Epidermal melanocyte (primary cell): ENCODE measurements at regions not wholly inside any gene's neighbourhood (a gene's known extent, or its start where the extent isn't known, plus 50 kb on each side); places are given as distances from the start of the nearest gene placed in this dataset.

Source experiments
- DNase-seq: peaks from one replicate; pipeline ENCODE4 v3.0.0; 2011; ENCODE audit warnings: low spot score; ENCODE audit not compliant: insufficient read length

DNA sequence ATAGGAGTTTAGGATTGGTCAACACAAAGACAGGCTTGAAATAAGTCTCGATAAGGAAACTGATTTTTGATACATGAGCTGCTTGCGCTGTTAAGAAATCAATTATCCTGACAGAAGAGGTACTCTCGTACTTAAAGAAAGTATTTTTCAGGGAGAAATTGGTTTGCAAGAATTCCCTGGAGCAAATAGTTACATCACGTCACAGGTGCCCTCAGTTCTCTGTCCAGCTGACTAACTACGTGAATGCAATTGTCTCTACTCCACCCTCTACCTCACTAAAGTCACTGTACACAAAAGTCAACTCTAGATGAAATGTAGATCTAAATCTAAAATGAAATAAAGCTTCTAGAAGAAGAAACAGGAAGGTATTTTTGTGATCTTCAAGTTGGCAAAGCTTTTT, 130.6 kb upstream of the KCNJ16 start:
- DNase-seq, result no peak

DNA sequence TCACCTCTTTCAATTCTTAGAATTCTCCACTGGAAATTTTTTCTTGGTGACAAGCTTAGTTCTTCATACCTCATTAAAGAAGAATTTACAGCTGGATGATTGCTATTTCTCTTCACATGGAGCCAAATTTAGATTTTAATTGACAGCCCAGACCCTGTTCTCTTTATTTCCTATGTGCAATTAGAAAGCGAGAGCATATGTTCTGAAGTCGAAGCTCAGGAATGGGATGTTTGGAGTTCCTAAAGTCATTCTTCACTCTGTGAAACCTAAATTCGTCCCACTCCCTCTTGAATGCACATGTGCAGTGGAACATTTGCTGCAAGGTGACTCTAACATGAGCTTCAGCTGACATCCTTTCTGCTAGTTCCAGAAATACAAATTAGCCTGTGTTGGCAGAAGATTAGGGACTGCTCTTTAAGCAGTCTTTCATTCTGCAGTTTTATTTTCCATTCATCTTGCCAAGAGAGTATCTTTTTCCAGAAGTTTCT, 129.3 kb upstream of the KCNJ16 start:
- no peak for DNase-seq

DNA sequence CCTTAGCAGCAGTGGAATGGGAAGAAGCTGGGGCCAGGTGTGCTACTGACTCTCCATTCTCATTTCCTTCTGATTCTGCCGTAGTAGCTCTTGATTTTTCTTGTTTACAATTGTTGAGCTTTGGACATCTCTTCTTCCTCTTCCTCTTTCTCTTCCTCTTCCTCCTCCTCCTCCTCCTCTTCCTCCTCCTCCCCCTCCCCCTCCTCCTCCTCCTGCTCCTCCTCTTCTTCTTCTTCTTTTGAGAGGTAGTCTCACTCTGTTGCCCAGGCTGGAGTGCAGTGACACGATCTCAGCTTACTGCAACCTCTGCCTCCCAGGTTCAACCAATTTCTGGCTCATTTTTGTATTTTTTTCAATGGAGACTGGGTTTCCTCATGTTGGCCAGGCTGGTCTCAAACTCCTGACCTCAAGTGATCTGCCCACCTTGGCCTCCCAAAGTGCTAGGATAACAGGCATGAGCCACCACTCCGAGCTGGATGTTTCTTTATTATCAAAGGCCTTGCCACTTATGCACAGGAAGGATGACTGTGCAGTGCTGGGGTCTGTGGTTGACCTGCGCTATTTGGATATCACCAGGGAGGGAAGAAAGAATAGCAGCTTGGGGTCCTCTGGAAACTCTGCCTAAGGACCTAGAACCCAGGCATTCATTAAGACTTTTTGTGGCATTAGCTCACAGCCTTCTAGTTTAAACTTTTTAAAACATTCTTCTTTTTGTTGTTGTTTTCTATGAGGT, 127.8 kb upstream of the KCNJ16 start:
- DNase-seq, result no peak

DNA sequence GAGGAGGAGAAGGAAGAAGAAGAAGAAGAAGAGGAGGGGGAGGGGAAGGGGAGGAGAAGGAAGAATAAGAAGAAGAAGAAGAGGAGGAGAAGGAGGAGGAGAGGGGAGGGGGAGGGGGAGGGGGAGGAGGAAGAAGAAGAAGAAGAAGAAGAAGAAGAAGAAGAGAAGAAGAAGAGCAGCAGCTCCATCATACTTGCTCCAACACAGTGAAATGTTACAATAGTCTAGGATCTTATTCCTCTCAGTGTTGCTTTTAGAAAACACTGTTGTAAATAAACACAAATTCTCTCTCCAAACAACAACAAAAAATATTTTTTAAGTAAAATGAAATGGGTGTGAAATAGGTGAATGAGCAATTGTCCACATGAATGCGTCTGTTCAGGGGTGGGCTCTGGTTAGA, 126.6 kb upstream of the KCNJ16 start:
- DNase-seq, result no peak

- no peak for DNase-seq
These were observed 125.5 kb upstream of the KCNJ16 start for GRCh38 chr17:69949496-69949895.

GRCh38 chr17:69949973-69950695, 124.9 kb upstream of the KCNJ16 start:
- no peak for DNase-seq

GRCh38 chr17:69950701-69951418, 124.2 kb upstream of the KCNJ16 start:
- no peak for DNase-seq

DNA sequence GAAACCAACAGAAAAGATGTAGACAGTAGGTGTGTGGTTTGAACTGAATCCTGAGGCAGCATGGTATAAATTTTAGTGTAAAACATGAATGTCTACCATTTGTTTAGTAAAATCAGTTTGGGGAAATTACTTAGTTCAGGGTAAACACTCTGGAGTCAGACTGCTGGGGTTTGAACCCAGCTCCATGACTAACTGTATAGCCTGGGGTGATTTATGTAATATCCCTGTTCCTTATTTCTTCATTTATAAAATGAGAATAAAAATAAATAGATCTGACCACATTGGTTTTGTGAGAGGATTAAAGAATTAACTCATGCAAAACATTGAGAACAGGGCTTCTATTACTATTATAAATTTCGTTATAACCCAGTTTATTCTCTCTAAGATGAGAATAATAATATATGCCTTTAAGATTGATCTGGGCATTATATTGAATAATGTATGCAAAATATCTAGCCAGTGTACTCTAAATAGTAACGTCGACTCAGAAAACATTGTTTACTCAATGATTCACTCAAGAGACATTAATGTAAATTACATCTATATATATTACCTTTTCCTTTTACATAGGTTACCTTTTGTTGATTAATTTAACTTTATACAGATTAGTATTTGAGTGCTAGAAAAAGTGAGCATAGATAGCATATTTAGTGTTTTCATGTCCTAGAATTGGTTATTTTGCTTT, 120.6 kb upstream of the KCNJ16 start:
- no peak for DNase-seq

GRCh38 chr17:69958063-69958462, 117.0 kb upstream of the KCNJ16 start:
- DNase-seq, result no peak

GRCh38 chr17:69959283-69959682, 115.7 kb upstream of the KCNJ16 start:
- no peak for DNase-seq

DNA sequence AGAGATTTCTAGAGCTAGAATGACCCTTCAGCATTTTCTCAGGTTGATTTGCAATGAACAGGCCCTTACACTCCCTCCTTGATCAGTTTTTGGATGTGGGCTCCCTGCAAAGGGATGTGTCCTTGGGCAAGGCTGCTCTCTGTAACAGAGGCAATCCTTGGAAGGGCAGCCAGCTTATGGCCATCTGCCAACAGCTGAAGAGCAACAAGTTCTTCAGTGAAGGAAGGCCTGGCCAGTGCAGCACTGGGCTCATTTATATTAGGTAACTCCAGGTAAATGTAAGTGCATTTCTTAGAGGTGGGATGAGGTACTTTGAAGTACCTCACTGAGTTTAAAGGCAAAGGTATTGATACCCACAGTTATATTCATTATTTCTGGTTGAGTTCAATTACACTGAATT, 114.3 kb upstream of the KCNJ16 start:
- no peak for DNase-seq

DNA sequence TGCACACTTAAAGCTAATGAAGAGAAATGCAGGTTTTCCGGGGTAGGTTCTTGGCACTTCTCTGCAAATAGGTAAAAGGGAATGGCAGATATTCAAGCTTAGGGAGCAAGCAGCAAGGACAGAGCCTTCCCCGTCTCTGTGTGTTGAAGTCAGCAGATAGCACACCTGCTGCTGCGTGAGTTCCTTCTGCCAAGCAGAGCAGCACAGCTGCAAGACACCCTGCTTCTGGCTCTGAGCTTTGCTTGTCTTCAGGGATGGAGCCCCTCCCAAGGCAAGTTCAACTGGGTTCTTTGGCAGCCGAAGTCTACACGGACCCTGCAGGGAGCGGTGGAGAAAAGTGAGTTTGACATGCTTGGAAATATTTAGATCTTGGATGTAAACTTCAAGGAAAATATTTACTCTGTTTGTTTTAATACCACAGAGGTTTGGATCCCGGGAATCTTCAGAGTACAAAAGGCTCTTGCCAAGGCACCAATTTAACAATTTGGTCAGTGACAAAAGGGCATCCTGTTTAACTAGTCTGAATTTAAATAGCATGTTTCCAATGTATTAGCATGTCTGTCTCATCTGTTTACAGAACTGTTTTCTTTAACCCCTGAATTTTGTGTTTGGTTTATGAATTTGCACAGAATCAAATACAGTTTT, 113.4 kb upstream of the KCNJ16 start:
- DNase-seq, result no peak

GRCh38 chr17:69962436-69962995, 112.5 kb upstream of the KCNJ16 start:
- no peak for DNase-seq

GRCh38 chr17:69967910-69968411, 107.1 kb upstream of the KCNJ16 start:
- DNase-seq, result no peak

DNA sequence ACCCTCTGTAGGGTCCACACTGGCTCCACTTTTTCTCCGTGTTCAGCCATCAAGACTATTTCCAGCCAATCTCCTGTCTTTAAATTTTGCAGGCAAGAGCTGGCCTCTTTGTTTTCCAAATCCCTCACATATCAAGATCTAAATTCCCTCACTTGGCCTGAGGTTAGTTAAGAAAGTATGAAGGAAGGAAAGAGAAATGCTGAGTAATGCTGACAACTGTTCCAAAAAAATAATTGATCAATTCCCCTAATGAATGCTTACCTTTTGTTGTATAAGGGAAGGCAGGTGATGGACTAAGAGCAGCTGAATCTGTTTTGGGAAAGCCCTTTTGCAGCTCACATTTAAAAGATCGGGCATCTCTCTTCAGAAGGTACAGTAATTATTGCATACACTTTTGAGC, 105.1 kb upstream of the KCNJ16 start:
- no peak for DNase-seq

- no peak for DNase-seq
These were observed 102.8 kb upstream of the KCNJ16 start for GRCh38 chr17:69972251-69972650.

- DNase-seq, result no peak
These were observed 99.2 kb upstream of the KCNJ16 start for GRCh38 chr17:69975808-69976207.

GRCh38 chr17:69978056-69978646, 96.9 kb upstream of the KCNJ16 start:
- no peak for DNase-seq

- no peak for DNase-seq
These were observed 93.6 kb upstream of the KCNJ16 start for GRCh38 chr17:69981441-69981840.

DNA sequence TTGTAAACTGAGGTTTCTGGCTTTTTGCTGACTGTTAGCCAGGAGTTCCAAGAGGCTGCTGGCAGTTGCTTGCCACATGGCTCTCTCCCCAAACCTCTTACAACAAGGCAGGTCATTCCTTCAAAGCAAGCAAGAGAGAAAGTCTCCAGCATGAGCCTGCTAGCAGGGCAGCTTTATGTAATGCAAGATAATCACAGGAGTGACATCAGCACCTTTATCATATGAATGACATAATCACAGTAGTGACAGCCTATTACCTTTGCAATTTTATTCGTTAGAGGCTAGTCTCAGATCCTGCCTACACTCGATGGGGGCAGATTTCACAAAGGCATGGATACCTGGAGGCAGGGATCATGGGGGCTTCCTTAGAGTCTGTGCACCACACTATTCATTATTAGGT, 79.5 kb upstream of the KCNJ16 start:
- no peak for DNase-seq
